ENCODE measurements at regions not wholly inside any gene's neighbourhood (a gene's known extent, or its start where the extent isn't known, plus 50 kb on each side); places are given as distances from the start of the nearest gene placed in this dataset.

DNA sequence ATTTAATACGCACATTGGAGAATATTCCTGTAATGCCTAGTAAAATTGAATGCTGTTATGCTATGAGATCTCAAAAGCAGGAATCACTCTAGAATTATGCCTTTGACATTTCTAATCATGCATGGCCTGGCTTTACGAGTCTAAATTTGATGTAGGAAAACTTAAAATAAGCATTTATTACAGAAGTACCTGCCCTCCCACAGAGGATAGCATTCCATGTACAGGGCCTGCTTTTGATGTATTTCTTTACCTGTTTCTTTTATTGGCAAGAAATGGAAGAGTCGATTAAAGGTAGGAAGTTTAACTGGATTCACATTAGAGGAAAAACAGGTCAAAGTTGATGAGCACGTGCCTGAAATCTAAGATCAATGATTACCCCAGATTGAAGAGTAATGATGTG is 219.5 kb downstream of the PCDH7 start:
- H4K20me1 ChIP-seq (replicated peaks in 1 of 2; ENCODE audit: control insufficient read depth in 1 of 2, insufficient read depth in 2 of 2, low read length in 2 of 2), result no peaks in the 10 kb centered on the region
- TF ChIP-seq POLR2AphosphoS5 (IDR thresholded peaks at IDR 0.05; ENCODE audit: low read depth, low read length) (no peak), GTF2F1 (IDR thresholded peaks at IDR 0.05; ENCODE audit: borderline replicate concordance, low read depth, low read length) (no peak), BACH1 (IDR thresholded peaks at IDR 0.05; ENCODE audit: low read length) (no peak), SIX5 (IDR thresholded peaks at IDR 0.05; ENCODE audit: low read depth, low read length) (no peak), SIRT6 (IDR thresholded peaks at IDR 0.05; ENCODE audit: low read length) (no peak), CHD1 (IDR thresholded peaks at IDR 0.05; ENCODE audit: low read depth, low read length) (no peak), NRF1 (IDR thresholded peaks at IDR 0.05; ENCODE audit: low read depth, low read length) (no peak), JUN (IDR thresholded peaks at IDR 0.05; ENCODE audit: low read depth, low read length) (no peak), CHD2 (IDR thresholded peaks at IDR 0.05; ENCODE audit: low read length) (no peak), SAP30 (IDR thresholded peaks at IDR 0.05; ENCODE audit: insufficient read depth, insufficient replicate concordance, low read length) (no peak)
- TF ChIP-seq, protein P1, sequence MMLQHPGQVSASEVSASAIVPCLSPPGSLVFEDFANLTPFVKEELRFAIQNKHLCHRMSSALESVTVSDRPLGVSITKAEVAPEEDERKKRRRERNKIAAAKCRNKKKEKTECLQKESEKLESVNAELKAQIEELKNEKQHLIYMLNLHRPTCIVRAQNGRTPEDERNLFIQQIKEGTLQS (IDR thresholded peaks at IDR 0.05; ENCODE audit: insufficient read depth, low read depth, low read length), result no peak
- no peak overlapping the region for H2AFZ ChIP-seq (ENCODE audit: low read length)
- H3K4me3 ChIP-seq (ENCODE audit: extremely low read depth in 1 of 4, insufficient read depth in 2 of 4, low read depth in 3 of 4, low read length in 4 of 4), result no peak overlapping the region
- H3K4me1 ChIP-seq (replicated peaks in 1 of 4; ENCODE audit: control insufficient read depth in 3 of 4, insufficient read depth in 4 of 4, low read length in 3 of 4), result no peaks in the 10 kb centered on the region
- no peak overlapping the region for H4K5ac ChIP-seq (ENCODE audit: insufficient read length, low read depth, low read length)
- H3K9ac ChIP-seq (replicated peaks in 1 of 4; ENCODE audit: extremely low read depth in 1 of 4, low read depth in 3 of 4, low read length in 3 of 4), result no peak overlapping the region
- no peak overlapping the region for H2AK5ac ChIP-seq (ENCODE audit: low read depth, low read length)
- H3K14ac ChIP-seq (ENCODE audit: insufficient read length), result no peak overlapping the region
- no peak overlapping the region for H3K56ac ChIP-seq (replicated peaks; ENCODE audit: insufficient read length, low read depth, low read length)
- H3K23ac ChIP-seq (ENCODE audit: insufficient read length), result no peak overlapping the region
- no peak overlapping the region for H2BK5ac ChIP-seq (ENCODE audit: low read depth, low read length)
- no peak overlapping the region for H4K8ac ChIP-seq (ENCODE audit: extremely low read depth, insufficient read depth, low read length)
- H2BK15ac ChIP-seq (ENCODE audit: low read length), result no peak overlapping the region
- FAIRE-seq, result no peak
- H3K4ac ChIP-seq (replicated peaks; ENCODE audit: insufficient read length, low read depth, low read length), result no peak overlapping the region
- H2BK20ac ChIP-seq (ENCODE audit: low read length), result no peak overlapping the region
- no peak overlapping the region for H4K91ac ChIP-seq (replicated peaks; ENCODE audit: insufficient read length, low read length)
- no peaks in the 10 kb centered on the region for H3K9me3 ChIP-seq (ENCODE audit: insufficient read depth in 2 of 2, low read depth in 1 of 2, low read length in 1 of 2)
- no peak overlapping the region for H2BK12ac ChIP-seq (ENCODE audit: low read depth, low read length)
- no peaks in the 10 kb centered on the region for H3K79me2 ChIP-seq (ENCODE audit: control insufficient read depth in 1 of 2, insufficient read depth in 2 of 2, low read length in 2 of 2)
- H2BK120ac ChIP-seq (replicated peaks; ENCODE audit: low read depth, low read length), result no peak overlapping the region
- 79% methylated on average over 4 of the region's 4 CpGs; no CpG with 5 or more reads in 1 of the 2 experiments for whole genome bisulfite sequencing, 2 experiments (ENCODE audit: extremely low coverage in 1 of 2, insufficient coverage in 1 of 2, insufficient read length in 1 of 2, insufficient replicate concordance in 2 of 2, low coverage in 1 of 2, low lambda C conversion rate in 2 of 2, missing lambda C conversion rate in 1 of 2)
- H3K18ac ChIP-seq (ENCODE audit: extremely low read depth, low read length), result no peak overlapping the region
- ChIA-PET CTCF (ENCODE audit: partially characterized antibody) (no interaction called here), POLR2A (ENCODE audit: partially characterized antibody) (no interaction called here)
- no peaks in the 10 kb centered on the region for H3K79me1 ChIP-seq (ENCODE audit: low read depth, low read length)
- no peaks in the 10 kb centered on the region for H3K27me3 ChIP-seq (replicated peaks in 1 of 4; ENCODE audit: control insufficient read depth in 3 of 4, extremely low read depth in 1 of 4, insufficient read depth in 3 of 4, low read length in 3 of 4)
- H3K36me3 ChIP-seq (ENCODE audit: control insufficient read depth in 2 of 4, insufficient read depth in 4 of 4, low read length in 3 of 4), result no peaks in the 10 kb centered on the region
- H3K23me2 ChIP-seq (ENCODE audit: low read depth, low read length), result no peaks in the 10 kb centered on the region
- H3K27ac ChIP-seq (ENCODE audit: low read depth, low read length), result no peak overlapping the region
- DNase-seq (ENCODE audit: low read depth in 1 of 2, low spot score in 2 of 2), result no peak
- no peak overlapping the region for H3K4me2 ChIP-seq (ENCODE audit: insufficient read depth in 1 of 2, low read depth in 2 of 2, low read length in 2 of 2)
